ELR (cell line): ENCODE measurements at regions not wholly inside any gene's neighbourhood (a gene's known extent, or its start where the extent isn't known, plus 50 kb on each side); places are given as distances from the start of the nearest gene placed in this dataset.

Experiments
- DNase-seq: peaks from one replicate; pipeline ENCODE4 v3.0.0-alpha.2; 2015; ENCODE audit warnings: low read depth

DNA sequence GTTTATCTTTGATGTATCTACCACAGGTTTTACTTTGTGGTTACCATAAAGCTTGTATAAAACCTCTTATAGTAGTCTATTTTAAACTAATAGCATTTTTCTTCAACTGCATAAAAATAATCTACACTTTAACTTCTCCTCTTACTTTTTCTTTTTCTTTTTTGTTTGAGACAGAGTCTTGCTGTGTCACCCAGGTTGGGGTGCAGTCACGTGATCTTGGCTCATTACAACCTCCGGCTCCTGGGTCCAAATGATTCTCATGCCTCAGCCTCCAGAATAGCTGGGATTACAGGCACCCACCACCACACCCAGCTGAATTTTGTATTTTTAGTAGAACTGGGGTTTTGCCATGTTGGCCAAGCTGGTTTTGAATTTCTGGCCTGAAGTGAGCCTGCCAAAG lies 53.4 kb upstream of the ZKSCAN2 start:
- no peak for DNase-seq
